Heart right ventricle (tissue), 16 donors: ENCODE measurements at regions not wholly inside any gene's neighbourhood (a gene's known extent, or its start where the extent isn't known, plus 50 kb on each side); places are given as distances from the start of the nearest gene placed in this dataset.

Experiments
- ATAC-seq, 8 donors: fragments of 200-7000 bp; cut with Tn5 transposase; one replicate each; pipeline ENCODE4 v1.9.1; 2020; ENCODE audit warnings: mild to moderate bottlenecking in 8 of 8, moderate library complexity in 8 of 8, moderate number of reproducible peaks in 1 of 8
- DNase-seq, 2 donors: peaks; one replicate each; pipeline ENCODE4 v3.0.0-alpha.2; 2020
- H3K27ac ChIP-seq, 10 donors: fragments of 200-600 bp; sonication (generic) in 2 of 10; one replicate each; pipeline versions ENCODE4 v1.5.0 to v1.8.0; 2020 to 2022; ENCODE audit warnings: mild to moderate bottlenecking in 3 of 10
- H3K27me3 ChIP-seq, 7 donors: fragments of 200-600 bp; one replicate each; pipeline ENCODE4 v1.8.0; 2021 to 2022; ENCODE audit warnings: mild to moderate bottlenecking in 2 of 7
- H3K36me3 ChIP-seq, 9 donors: fragments of 200-600 bp; sonication (generic) in 1 of 9; one replicate each; pipeline versions ENCODE4 v1.5.0 to v1.8.0; 2020 to 2022; ENCODE audit warnings: mild to moderate bottlenecking in 2 of 9
- H3K4me1 ChIP-seq, 9 donors: fragments of 200-600 bp; sonication (generic) in 1 of 9; one replicate each; pipeline versions ENCODE4 v1.5.0 to v1.8.0; 2020 to 2022; ENCODE audit warnings: mild to moderate bottlenecking in 4 of 9
- H3K4me3 ChIP-seq, 10 donors: fragments of 200-600 bp; sonication (generic) in 2 of 10; one replicate each; pipeline versions ENCODE4 v1.5.0 to v1.8.0; 2020 to 2022; ENCODE audit warnings: mild to moderate bottlenecking in 7 of 10, moderate library complexity in 2 of 10
- H3K9me3 ChIP-seq, 11 donors: fragments of 200-600 bp in 10 of 11; sonication (generic) in 2 of 11; one replicate each; pipeline versions ENCODE4 v1.5.0 to v1.8.0; 2013 to 2022; ENCODE audit warnings: mild to moderate bottlenecking in 2 of 11, control low read depth in 1 of 11, moderate library complexity in 1 of 11
- WGBS, 2 donors: extraction: QIAGEN DNeasy Blood & Tissue Kit; methylation state at CpG; one replicate each; pipeline ENCODE4 v1.1.7; 2013; ENCODE audit warnings: inconsistent platforms in 1 of 2; 5-methylcytosine and 5-hydroxymethylcytosine counted together
- intact Hi-C, 10 donors: fragments of 100-400 bp; cut with DNase I; formaldehyde crosslinking; loops; one replicate each; pipeline versions ENCODE4 v1.11.1 to v1.14.2; 2022
- TF ChIP-seq, protein P1 (sequence below), 9 donors: fragments of 200-600 bp; sonication (generic) in 2 of 9; IDR thresholded peaks; one replicate each; pipeline versions ENCODE4 v1.5.0 to v1.8.0; 2021 to 2022; ENCODE audit warnings: antibody characterized with exemption in 9 of 9, mild to moderate bottlenecking in 5 of 9, moderate library complexity in 1 of 9
- donor health status: Arrhythmogenic right ventricular cardiomyopathy.
- donor health status: ischemic (EF 13 %, LVEDD 7.1; RV severe dilation, severe dysfunction).
- donor health status: healthy with polysubstance abuse.
- donor health status: DM: no; HTN: yes; CAD: no.
- donor health status: DM: no; HTN: no; CAD: no.
- donor health status: ischemic (EF 25% LVEDD 6.9; RV normal size, moderate dysfunction).
- donor health status: ischemic (EF 25% LVEDD 5.7; RV mildly dilated, moderate dysfunction).
- donor health status: healthy.
- donor health status: DM: yes; HTN: yes; CAD: no.
- donor health status: Ischemic cardiomyopathy.
- donor health status: ischemic (EF 35%, LVEDD 5.7; RV mildly dilated, moderate dysfunction).
- donor health status: nonischemic (EF 11% LVEDD 7.7; RV severe dilation, severe dysfunction).
- donor health status: DM: yes; HTN: yes; CAD: no.
- donor health status: PGD.
- donor health status: ischemic (EF 29% LVEDD 5.4; RV normal size, mild dysfunction).
- donor health status: nonischemic (EF 23%, LVEDD 6.1; RV moderate dilation, normal function).

DNA sequence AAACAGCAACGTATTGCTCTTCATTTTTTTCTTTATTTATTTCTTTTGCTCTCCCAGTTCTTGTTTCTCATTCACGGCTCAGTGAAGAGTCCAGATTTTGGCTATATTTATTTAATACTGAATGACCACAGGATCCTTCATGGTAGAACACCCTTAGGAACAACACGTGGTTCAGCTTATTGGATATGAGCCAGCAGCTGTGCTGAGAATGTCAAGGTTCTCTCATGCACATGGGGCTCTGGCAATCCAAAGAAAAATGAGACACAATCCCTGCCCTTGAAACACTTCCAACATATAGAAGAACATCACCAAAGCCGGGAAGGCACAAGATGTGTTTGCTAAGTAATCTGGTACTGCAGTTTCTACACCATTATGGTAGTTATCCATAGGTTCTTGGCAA, 852.9 kb downstream of the SORCS1 start:
- H3K27me3 ChIP-seq = no peaks in the 10 kb centered on the region
- no peak overlapping the region for H3K27ac ChIP-seq
- no peaks in the 10 kb centered on the region for H3K36me3 ChIP-seq
- H3K4me1 ChIP-seq = no peaks in the 10 kb centered on the region
- ATAC-seq (no peak), DNase-seq (no peak)
- no peak overlapping the region for H3K4me3 ChIP-seq
- TF ChIP-seq, protein P1, sequence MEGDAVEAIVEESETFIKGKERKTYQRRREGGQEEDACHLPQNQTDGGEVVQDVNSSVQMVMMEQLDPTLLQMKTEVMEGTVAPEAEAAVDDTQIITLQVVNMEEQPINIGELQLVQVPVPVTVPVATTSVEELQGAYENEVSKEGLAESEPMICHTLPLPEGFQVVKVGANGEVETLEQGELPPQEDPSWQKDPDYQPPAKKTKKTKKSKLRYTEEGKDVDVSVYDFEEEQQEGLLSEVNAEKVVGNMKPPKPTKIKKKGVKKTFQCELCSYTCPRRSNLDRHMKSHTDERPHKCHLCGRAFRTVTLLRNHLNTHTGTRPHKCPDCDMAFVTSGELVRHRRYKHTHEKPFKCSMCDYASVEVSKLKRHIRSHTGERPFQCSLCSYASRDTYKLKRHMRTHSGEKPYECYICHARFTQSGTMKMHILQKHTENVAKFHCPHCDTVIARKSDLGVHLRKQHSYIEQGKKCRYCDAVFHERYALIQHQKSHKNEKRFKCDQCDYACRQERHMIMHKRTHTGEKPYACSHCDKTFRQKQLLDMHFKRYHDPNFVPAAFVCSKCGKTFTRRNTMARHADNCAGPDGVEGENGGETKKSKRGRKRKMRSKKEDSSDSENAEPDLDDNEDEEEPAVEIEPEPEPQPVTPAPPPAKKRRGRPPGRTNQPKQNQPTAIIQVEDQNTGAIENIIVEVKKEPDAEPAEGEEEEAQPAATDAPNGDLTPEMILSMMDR (IDR thresholded peaks at IDR 0.05) = no peak
- 52 to 56% methylated on average over 4 of the region's 4 CpGs for WGBS, 2 donors
- intact Hi-C loops = no loop called here
- H3K9me3 ChIP-seq = peaks cover 0 to 3% (median 0%) of the 10 kb centered on the region in 11 donors

DNA sequence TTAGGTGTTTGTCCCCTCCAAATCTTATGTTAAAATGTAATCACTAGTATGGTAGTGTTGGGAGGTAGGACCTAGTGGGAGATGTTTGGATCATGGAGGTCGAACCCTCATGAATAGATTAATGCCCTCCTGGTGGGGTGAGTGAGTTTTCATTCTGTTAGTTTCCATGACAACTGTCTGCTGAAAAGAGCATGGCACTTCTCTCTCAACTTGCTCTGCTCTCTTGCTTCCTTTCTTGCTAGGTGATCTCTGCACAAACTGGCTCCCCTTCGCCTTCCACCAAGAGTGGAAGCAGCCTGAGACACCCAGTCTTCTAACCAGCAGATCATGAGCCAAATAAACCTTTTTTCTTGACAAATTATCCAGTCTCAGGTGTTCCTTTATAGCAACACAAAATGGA, 853.9 kb downstream of the SORCS1 start:
- no peak for ATAC-seq
- no peak for DNase-seq
- peaks cover 0 to 3% (median 0%) of the 10 kb centered on the region in 11 donors for H3K9me3 ChIP-seq
- H3K27ac ChIP-seq = no peak overlapping the region
- no peak overlapping the region for H3K4me3 ChIP-seq
- H3K4me1 ChIP-seq = no peaks in the 10 kb centered on the region
- TF ChIP-seq, protein P1 (IDR thresholded peaks at IDR 0.05) = no peak
- WGBS, 2 donors = 64 to 66% methylated on average over 2 of the region's 2 CpGs
- intact Hi-C loops = no loop called here
- H3K36me3 ChIP-seq = no peaks in the 10 kb centered on the region
- H3K27me3 ChIP-seq = no peaks in the 10 kb centered on the region

DNA sequence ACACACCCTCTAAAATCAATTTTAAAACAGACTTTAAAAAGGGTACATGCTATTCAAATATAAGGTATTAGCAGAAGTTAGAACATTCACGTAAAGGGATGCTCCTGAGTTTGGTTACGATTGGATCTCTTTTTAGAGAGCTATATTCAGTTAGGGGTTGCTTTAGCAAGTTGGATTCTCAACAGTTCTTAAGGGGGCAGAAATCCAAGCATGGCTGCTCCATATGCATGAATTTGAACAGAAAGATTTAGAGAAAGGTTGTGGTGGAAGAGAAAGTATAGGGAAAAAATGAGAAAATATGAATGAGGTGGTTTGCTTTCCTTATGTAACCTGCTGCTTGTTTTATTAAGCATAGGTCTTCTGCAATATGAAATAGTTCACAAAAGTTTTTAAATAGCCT, 855.1 kb downstream of the SORCS1 start:
- no peak overlapping the region for H3K27ac ChIP-seq
- intact Hi-C loops = no loop called here
- WGBS, 2 donors = 83 to 85% methylated on average over 2 of the region's 2 CpGs
- H3K4me1 ChIP-seq = no peaks in the 10 kb centered on the region
- no peaks in the 10 kb centered on the region for H3K27me3 ChIP-seq
- H3K9me3 ChIP-seq = peaks cover 0 to 3% (median 0%) of the 10 kb centered on the region in 11 donors
- no peak for ATAC-seq
- no peaks in the 10 kb centered on the region for H3K36me3 ChIP-seq
- no peak for DNase-seq
- TF ChIP-seq, protein P1 (IDR thresholded peaks at IDR 0.05) = no peak
- no peak overlapping the region for H3K4me3 ChIP-seq

DNA sequence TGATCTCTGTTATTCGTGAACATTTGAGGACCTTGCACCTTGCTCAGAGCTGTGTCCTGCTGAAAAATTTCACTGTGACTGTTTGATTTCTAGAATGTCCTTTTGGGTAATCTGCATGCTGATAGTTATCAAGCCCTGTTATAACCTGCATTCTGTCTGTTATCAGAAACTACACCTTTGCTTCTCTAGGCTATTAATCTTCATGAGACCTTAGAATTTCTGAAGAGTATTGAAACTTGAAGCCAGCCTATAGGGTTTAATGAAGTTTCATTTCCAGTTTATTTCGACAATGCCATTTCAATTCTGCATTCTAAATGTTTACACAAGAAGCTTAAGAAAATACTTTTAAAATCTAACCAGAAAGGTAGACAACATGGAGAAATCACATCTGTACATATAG, 856.2 kb downstream of the SORCS1 start:
- H3K9me3 ChIP-seq = peaks cover 0 to 3% (median 0%) of the 10 kb centered on the region in 11 donors
- intact Hi-C loops = no loop called here
- no peaks in the 10 kb centered on the region for H3K4me1 ChIP-seq
- no peak overlapping the region for H3K4me3 ChIP-seq
- 77% methylated on average over 2 of the region's 2 CpGs for WGBS, 2 donors
- ATAC-seq = no peak
- no peaks in the 10 kb centered on the region for H3K27me3 ChIP-seq
- no peak overlapping the region for H3K27ac ChIP-seq
- H3K36me3 ChIP-seq = no peaks in the 10 kb centered on the region
- no peak for DNase-seq
- TF ChIP-seq, protein P1 (IDR thresholded peaks at IDR 0.05) = no peak

DNA sequence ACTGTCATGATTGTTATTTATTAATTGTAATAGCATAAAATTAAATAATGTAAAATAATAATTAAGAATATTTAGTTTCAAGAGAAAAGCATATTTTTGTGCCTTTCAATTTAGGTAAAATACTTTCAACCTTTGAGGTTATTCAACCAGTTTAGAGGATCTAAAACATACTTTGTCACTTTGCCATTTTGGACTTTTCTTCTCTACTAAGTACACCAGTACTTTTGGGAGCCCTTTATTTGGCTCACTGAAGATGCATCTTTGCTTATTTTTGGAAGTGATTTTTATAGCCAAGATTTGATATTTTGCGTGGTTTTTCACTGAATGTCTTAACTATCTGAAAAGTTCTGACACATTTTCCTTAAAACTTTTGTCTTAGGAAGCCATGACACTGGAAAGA, 860.5 kb downstream of the SORCS1 start:
- TF ChIP-seq, protein P1 (IDR thresholded peaks at IDR 0.05) = no peak
- Histone ChIP-seq H3K27me3 (no peaks in the 10 kb centered on the region), H3K27ac (no peak overlapping the region), H3K4me1 (no peaks in the 10 kb centered on the region), H3K9me3 (no peaks in the 10 kb centered on the region), H3K4me3 (no peak overlapping the region), H3K36me3 (no peaks in the 10 kb centered on the region)
- intact Hi-C loops = no loop called here
- 63 to 77% methylated on average over 1 of the region's 1 CpG for WGBS, 2 donors
- ATAC-seq (no peak), DNase-seq (no peak)
